Fibroblast of skin of right quadriceps (primary cell): ENCODE measurements at regions not wholly inside any gene's neighbourhood (a gene's known extent, or its start where the extent isn't known, plus 50 kb on each side); places are given as distances from the start of the nearest gene placed in this dataset.

Source experiments
- DNase-seq: peaks from one replicate; pipeline ENCODE4 v3.0.0-alpha.2; 2013

DNA sequence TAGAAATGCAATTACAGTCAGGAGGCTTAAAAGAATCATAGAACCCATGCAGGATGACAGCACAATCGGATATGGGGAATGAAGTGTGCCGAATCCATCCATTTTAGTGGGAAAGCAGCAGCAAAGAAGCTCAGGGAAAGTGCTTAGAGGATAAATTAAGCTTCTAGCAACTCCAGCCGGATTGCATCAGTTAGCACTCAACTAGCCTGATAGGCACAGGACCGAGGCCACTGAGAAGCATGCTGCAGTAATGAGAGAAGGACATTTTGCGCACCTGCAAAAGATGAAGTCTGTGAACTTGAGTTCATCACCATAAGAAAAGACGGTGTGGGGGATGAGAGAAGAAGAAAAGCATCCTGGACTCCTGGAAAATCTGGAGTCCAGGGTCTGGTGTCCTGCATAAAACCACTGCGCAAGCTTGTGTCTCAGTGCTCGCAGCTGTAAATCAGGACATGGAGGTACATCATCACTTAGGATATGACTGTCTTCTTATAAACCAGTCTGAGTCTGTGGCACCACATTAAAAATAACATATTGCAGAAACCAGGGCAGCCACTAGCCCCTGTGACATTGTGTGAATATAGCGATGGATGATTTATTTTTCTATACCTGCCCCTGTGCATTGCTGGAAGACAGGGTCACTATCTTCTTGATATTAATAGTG, 665.5 kb upstream of the SOX11 start:
- no peak for DNase-seq

DNA sequence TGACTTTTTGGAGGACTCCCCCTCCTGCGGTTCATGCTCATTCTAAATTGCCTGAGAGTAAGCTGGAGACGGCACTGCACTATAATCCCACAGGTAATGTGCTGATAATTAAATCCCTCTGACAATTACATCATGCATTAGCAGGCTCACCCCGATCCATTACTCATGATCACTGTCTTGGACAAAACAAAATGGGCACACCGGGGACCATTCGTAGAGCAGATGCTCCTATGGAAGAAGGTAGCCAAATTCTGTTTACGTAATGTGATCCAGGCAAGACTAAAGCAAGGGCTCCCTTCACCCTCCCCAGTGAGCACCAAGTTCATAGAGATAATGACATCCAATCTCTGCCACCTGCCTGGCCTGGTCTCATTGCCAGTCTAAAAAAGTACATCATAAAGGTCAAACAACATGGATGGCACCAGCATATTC, 657.1 kb upstream of the SOX11 start:
- no peak for DNase-seq

DNA sequence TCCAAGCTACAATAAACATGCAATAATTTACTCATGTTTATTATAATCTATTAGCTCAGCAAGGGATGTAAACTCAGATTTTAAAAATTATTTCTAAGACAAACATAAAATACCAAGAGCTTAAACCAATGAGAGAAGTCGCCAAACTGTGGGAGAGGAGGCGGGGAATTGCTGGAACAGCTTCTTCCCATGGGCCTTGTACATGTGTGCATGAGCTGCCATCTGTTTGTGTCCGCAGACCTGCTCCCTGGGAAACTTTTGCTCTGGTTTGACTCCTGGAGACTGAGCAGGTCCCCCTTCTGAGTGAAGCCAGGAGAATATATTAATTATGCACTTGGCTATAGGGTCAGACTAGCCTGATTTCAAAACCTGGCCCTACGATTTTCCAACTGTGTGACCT, 655.9 kb upstream of the SOX11 start:
- no peak for DNase-seq

DNA sequence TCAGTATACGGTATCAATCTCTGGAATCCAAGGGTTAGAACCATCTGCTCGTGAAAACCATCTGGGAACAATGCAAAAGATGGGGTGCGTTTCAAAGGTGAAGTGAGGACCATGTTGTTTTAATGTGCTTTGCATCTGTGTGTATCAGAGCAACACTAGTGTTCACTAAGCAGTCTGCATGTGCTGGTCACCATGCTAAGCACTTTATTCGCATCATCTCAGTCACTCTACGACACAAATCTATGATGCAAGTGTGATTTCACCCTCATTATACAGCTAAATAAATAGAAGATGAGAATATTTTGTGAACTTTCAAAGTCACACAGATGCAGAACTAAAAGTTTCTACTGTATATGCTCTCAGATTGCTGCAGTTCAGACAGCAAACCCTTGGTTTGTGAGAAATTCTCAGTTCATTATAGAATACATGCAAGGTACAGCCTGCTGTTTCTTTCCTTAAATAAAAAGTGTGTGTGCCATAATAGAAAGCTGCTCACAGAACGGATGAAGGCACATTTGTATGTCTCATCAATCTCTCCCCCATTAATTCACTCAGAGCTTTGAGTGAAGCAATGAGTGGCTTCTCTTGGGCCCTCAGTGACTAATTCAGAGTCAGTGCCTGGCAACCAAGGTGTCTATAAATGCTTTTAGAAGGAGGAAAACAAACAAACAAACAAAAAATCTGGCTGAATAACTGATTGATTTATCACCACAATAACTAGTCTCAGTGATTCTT, 652.8 kb upstream of the SOX11 start:
- DNase-seq, result no peak

DNA sequence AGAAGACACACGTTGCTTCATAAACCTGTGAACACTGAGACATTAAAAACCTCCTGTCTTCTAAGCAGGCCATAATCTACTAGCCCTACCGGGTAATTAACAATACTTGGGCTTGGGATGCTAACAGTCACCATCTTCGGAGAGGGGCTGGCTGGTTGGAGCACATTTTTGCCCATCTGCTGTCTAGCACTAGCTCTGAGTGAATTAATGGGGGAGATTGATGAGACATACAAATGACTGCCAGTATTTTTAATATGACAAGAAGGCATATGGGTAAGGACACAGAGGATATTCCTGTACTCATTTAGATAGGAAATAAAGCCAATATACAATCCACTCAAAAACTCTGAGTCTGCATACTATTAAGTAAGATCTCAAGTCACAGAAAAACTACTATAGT, 651.6 kb upstream of the SOX11 start:
- no peak for DNase-seq

DNA sequence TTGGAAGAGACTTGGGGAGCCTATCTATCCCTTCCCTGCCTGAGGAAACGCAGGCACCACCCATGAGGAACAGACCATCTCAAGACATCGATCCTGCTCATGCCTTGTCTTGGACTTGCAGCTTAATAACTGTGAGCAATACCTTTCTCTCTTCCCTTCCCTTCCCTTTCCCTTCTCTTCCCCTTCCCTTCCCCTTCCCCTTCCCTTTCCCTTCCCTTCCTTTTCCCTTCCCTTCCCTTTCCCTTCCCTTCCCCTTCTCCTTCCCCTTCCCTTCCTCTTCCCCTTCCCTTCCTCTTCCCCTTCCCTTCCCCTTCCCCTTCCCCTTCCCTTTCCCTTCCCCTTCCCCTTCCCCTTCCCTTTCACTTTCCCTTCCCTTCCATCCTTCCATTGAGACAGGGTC, 650.7 kb upstream of the SOX11 start:
- no peak for DNase-seq

DNA sequence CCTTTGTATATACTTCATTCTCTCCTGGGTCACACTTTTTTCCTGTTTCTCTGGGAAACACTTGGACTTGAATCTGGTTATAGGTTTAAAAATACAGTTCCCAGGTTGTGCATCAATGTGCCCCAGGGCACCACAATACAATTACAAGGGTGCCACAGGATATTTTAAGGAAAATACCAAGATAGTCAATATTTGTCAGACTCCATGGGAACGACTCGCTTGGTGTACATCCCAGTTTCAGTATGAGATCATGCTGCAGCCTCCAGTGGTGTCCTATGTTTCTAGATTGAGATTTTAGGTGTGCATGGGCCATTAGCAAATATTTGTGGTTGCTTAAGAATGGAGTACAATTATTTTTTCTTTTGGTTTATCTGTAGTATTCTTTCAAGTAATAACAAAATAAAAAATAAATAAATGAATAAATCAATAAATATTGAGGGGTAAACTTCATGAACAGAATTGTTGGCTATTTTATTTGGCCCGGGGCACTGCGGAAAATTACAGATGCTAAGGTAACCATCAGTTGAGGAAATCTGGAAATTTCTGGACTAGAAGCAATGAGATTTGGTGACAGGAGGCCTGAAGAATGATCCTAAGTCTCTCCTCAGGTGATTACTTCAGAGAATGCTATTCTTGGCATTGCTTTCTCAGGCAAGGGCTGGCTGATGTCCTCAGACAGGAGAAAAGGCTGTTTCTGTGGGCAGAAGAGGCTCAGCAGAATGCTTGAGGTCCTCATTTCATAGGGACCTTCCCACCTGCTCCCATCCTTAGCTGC, 649.3 kb upstream of the SOX11 start:
- DNase-seq, result no peak

DNA sequence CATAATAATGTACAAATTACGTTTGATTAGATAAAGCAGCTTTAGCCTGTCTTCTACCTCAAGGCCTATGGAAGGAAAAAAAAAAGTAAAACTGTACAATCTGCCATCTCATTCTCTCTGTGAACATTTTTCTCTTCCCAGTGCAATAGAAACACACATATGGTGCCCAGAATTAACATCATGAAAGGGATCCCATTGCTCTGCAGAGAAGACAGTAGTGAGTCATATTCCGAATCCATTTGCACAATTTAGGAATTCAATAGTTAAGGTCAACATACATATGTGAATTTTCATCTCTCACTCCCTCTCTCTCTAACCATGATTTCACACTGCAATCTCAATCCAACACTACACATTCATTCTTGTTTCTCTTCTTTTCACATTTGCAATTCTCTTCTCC, 640.9 kb upstream of the SOX11 start:
- no peak for DNase-seq

DNA sequence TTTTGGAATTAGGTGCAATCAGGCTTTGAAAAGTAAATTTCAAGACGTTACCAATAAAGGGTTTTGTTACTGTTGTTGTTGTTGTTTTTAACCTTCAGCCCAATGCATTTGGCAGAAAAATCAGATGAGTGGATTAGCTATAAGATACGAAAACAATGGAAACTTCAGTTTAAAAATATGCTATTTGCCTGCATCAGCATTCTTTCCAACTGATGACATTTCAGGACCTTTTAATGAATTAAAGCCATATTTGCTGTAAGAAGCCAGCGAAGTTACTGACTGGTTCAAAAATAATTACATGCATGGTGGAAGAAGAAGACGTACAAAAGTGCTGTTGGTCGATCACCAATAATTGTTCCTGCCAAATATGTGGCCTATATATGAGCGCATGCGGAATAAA, 639.3 kb upstream of the SOX11 start:
- DNase-seq, result no peak

DNA sequence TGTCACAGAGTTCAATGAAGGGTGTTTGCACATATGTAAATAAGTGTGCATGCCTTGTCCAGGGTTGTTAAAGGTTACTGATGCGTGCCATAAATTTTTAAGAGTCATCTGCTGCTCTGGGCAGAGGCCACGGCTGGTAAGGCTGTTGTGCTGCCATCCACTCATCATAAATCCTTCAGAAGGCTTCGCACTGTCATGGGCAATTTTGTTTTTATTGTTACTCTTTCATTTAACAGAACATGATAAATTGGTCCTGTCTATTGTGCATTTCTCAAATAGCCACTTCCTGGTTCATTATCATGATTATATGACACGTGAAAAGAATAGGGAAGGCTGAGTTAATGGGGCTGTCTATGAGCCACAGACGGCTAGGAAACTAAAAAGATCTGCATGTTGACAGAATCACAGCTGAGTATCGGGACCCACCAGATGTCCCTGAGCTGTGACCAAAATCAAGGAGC, 634.3 kb upstream of the SOX11 start:
- no peak for DNase-seq

DNA sequence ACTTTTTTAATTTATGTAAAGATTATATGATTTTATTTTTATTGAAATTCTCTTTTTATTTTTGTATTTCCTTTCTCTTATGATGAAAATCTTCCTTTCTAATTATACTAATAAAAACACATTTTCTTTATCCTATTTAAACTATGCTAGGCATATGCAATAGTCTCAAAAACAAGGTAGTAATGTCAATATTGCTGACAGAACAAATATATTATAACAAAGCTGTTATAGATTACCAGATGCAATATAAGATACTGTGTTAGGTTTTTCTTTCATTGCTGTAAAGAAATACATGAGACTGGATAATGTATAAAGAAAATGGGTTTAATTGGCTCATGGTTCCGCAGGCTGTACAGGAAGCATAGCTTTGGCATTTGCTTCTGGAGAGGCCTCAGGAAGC, 631.2 kb upstream of the SOX11 start:
- DNase-seq, result no peak

DNA sequence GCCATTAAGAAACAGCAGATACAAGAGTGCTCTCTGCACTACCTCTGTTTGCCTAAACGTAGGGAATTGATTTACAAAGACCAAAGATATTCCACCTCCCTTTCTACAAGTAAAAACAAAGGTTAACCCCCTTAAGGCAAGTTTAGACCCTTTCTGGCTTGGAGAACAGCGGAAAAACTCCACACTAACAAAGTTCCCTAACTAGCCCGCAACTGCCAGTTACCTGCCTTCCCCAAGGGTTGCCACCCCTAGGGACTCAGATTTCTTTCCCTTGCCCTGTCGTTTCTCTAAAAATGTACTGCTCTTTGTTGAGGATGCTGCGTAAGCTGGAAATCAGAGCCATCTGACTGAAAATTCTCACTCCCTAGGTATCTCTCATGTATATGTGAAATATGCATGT, 627.5 kb upstream of the SOX11 start:
- no peak for DNase-seq

DNA sequence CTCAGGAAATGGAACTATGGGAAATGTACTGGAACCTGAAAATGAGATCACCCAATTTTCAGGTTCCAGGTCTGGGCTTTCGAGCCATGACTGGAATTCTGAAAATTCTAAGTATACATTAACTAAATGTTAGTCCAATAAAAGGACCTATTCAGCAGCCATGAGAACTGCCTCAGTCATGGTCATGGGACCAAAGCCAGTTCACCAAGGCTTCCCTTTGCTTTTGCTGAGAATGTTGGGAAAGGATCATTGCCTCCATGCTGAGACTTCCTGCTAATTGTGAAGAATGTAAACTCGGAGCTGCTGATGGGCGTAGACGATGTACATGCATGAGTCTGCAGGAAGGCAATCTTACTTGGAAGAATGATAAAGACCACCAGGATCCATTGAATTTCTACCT, 624.4 kb upstream of the SOX11 start:
- no peak for DNase-seq

DNA sequence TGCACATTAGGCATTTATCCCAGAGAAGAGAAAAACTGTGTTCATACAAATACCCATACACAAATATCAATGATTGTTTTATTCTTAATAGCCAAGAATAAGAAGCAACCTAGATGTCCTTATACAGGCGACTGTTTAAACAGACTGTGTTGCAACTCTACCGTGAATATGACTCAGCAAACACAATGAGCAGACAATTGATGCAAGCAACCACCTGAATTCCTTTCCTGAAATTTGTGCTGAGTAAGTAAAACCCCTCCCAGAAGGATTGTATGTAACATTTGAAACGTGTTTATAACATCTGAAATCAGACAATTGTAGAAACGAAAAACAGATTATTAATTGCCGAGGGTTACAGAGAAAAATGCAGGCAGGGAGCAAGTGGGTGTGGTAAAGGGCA, 621.9 kb upstream of the SOX11 start:
- DNase-seq, result peak; percentile 6

DNA sequence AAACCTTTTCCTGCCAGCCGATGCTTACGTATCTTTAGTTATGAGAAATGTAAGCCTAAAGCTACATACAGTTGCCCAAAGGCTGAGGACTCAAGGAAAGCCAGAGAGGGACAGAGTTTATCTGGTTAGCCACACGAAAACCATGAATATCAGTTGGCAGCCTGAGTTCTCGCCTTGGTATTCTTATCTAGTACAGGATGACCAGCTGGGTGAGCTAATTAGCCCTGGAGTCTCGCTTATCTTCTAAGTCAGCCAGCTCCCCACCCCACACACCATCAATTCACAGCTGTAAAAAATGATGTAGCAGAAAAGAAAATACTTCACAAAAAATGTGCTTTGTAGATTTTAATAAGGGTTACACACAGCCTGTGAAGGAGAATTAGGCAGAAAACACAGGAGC, 617.5 kb upstream of the SOX11 start:
- DNase-seq, result no peak

DNA sequence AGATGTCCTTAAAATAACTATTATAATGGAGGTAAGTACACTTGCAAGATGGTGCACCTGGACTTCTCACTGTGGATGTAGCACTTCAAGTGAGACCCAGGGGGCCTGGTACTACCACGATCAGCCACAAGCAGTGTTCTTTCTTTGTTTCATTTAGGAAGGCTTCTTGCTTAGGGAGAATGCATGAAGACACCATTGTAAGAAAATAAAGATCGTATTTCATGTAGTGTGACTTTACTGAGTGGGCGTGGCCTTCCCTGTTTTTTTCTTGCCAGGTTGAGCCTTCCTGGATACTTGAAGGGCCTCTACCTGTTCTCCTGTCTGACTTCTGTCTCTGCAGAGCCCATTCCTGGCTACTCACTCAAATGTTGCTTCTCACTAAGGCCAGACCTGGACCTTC, 615.6 kb upstream of the SOX11 start:
- DNase-seq, result no peak

DNA sequence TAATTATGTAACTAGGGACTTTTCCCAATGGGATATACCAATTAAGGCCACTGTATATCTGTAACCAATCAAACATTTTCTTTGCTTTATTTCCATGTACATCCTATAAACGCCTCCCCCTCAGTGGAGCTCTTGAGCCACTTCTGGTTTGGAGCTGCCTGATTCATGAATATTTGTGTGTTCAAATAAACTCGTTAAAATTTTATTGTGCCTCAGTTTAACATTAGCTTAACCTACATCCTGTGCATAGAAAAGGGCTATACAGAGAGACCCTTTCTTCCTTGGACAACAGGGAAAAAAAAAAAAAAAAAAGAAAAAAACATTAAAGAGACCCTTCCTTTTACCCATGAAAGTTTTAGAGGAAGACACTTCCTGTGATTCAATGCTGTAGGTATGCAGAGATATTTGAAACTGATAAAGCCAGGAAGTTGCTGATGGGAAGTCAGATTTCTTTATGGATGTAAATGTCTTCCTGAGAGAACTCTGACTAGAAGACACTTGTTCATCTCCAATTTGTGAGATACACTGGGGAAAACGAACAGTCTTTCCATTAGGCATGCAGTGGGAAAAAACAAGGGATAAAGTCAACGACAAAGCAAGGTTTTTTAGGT, 614.6 kb upstream of the SOX11 start:
- peak; percentile 25 for DNase-seq

DNA sequence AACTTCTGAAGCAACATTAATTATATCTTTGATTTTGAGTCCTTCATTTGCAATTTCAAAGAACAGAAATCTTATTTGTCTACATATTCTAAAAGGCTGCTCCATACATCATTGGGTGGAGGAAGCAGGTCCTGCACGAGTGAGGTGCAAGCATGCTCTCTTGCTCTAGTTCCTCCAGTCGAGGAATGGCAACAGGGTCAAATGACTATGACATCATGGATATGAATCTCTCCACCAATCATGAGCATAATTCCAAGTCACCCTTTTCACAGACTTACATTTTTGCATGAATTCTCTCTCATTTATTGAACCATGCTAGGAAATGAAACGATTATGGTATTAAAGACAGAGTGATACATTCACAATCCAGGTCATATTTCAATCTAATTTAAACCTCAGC, 608.8 kb upstream of the SOX11 start:
- DNase-seq, result no peak

DNA sequence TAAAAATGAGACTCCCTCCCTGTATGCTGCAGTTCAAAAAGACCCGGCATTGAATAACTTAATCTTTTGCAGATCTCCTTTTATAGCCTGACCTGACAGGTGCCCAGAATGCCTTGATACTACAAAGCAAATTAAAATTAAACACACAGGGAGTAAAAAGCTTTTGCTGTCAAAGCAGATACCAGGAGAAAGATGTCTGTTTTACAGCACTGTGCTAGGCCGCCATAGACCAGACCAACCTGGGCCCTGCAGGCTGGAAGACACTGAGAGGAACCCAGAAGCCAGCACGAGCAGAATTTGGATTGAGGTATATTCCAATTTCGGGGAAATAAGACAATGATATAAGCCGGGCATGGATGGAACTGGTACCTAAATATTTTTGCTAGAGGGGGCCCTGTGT, 602.8 kb upstream of the SOX11 start:
- DNase-seq, result no peak

DNA sequence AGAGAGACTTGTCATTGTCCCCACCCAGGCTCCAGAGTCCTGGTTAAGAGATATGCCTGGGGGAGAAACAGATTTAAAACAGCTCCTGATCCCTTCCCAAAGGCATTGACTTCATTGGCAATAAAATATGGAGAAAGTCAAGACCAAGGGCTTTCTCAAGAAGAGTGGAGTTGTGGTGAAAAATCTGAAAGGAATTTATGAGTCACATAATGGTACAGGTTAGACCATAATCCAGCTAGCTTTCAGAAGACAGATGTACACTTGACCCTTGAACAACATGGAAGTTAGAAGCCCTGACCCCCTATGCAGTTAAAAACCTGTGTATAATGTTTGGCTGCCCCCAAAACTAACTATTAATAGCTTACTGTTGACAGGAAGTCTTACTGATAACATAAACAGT, 599.1 kb upstream of the SOX11 start:
- peak; percentile 10 for DNase-seq

DNA sequence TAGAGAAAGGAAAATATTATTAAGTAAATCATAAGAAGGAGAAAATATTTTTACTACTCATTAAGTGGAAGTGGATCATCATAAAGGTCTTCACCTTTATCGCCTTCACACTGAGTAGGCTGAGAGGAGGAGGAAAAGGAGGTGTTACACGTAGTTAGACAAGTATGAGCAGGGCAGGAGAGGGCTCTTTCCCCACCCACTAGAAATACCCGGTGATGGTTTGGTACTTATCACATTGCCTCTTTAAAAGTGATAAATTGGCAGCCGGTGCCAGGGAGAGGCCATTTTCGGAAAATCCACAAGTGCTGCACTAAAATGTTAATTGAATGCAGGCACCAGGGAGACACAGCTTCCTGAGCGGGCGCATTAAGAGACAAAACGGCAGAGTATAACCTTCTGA, 598.7 kb upstream of the SOX11 start:
- no peak for DNase-seq

DNA sequence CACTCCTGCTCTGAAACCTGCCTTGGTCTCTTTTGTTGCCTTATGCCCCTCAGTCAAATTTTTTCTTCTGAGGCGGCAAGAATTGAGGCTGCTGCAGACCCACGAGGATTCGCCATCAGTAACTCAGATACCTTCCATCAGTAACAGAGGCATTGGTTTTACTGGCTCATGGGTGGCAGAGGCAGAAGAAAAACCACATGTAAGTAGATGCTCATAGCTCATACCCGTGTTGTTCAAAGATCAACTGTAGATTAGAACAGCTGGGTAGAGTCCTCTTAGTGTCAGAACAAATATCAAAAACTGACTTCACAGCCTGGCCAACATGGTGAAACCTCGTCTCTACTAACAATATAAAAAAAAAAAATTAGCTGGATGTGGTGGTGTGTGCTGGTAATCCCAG, 598.0 kb upstream of the SOX11 start:
- no peak for DNase-seq

DNA sequence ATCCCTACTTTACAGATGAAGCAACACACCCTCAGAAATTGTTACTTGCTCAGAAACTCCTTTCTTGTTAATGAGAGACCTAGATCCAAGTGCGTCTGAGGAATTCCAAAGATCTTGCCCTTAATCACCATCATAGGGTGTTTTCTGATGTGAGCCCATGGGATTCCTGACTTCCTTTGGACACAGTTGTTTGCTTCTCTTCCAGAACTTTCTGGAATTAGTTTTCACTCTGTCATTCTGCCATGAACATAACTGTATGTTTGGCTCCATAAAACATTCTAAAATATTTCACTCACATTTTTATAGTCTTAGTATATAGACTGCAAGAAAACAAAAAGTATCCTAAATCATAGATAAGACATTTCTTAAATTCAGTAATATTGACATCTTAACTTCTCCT, 593.9 kb upstream of the SOX11 start:
- no peak for DNase-seq

DNA sequence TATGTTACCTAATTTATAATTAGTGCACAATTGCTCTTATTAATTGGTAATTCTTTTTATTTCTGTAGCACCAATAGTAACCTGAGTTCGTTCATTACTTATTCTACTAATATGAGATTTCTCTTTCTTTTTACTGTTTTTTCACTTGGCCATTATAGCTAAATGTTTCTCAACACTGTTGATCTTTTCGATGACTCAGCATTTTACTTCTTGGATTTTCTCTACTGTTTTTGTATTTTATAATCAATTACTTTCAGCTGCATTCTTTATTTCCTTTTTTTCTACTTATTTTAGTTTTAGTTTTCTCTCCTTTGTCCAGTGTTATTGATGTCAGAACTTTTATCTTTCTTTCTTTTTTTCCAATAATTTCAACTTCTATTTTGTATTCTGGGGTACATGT, 589.4 kb upstream of the SOX11 start:
- no peak for DNase-seq
